Mesenteric fat pad (tissue), 1 donor: ENCODE measurements at regions not wholly inside any gene's neighbourhood (a gene's known extent, or its start where the extent isn't known, plus 50 kb on each side); places are given as distances from the start of the nearest gene placed in this dataset.
"Not testable (repeated sequence)": the region's sequence is repeated elsewhere in the genome, so short reads cannot be mapped to it uniquely, and the experiment has no call there.

Experiments used
- DNase-seq: peaks from one replicate; pipeline ENCODE4 v3.0.0-alpha.2; 2020; ENCODE audit warnings: low spot score
- donor health status: DM: yes; HTN: yes; CAD: no.

DNA sequence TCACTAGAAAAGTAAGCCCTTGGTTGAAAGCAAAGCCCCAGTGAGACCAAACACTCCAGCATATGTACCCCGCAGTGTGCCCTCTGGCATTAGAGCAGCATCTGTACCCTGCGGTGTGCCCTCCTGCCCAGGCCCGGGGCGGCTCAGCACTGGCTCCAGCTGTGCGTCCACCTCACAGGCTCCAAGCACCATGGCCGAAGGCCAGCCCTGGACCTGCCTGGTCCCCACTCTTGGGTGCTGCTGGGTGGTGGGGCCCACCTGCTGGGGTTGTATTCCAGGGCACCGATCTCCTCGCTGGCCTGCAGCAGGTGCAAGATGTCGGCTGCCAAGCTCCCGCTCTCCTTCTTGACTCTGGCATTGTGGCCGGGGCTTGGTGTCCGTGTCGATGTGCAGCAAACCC is 230.2 kb downstream of the TUBA3C start:
- peak; percentile 89 for DNase-seq

GRCh38 chr13:18949970-18950369 is 231.7 kb downstream of the TUBA3C start:
- no peak for DNase-seq

- no peak for DNase-seq
Observed at GRCh38 chr13:18949489-18949761, 232.2 kb downstream of the TUBA3C start.

- DNase-seq: no peak
Observed at GRCh38 chr13:18948664-18949488, 232.7 kb downstream of the TUBA3C start.

DNA sequence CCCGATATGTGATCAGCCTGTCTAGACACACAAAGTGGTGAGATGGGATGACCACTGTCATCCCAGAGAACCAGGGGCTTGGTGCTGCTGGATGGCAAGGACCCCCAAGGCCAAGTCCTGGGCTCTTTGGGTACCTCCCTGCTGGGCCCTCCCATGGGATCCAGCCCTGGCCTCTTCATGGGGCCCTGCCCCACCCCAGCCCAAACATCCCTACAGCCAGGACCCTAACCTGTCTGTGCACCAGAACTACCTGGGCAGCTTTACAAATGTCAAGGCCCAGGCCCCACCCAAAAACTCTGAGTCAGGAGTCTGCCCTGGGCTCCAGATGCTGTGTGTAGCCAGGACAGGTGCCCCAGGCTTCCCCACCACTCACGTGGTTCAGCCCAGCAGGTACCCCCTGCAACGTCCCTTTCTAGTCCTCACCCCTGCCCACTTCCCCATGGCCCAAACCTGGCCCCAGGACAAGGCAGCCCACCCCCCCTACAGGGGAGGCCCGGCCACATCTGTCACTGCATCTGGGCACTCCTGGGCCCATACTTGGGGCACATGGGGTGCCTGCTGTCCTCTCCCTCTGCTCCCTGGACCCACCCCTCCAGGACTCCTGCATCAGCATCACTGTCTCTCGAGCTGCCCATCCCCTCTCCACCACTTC is 233.5 kb downstream of the TUBA3C start:
- DNase-seq: no peak

DNA sequence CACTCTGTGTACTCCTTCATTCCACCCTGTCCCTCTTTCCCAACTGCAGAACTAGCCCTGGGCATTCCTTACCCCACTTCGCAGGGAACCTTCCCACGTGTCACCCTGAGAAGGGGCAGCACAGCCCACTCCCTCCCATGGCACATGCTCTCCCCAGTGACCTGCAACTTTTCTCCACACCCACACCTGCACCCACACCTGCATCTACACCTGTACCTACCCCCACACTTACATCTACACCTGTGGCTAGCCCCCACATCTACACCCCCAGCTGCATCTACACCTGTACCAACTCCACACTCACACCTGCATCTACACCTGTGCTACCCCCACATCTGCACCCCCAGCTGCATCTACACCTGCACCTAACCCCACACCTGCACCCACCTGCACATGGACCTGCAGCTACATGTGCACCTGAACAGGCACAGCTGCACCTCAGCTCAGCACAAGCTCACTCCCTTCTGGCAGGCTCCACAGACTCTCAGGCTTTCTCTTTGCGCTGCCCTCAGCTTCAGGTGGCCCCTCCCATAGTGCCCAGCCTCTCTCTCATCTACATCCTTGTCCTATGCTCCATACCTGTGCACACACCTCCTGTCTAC is 234.1 kb downstream of the TUBA3C start:
- DNase-seq: no peak

- DNase-seq: no peak
Observed at GRCh38 chr13:18946738-18947137, 234.9 kb downstream of the TUBA3C start.

GRCh38 chr13:18944501-18945068 is 237.0 kb downstream of the TUBA3C start:
- no peak for DNase-seq

DNA sequence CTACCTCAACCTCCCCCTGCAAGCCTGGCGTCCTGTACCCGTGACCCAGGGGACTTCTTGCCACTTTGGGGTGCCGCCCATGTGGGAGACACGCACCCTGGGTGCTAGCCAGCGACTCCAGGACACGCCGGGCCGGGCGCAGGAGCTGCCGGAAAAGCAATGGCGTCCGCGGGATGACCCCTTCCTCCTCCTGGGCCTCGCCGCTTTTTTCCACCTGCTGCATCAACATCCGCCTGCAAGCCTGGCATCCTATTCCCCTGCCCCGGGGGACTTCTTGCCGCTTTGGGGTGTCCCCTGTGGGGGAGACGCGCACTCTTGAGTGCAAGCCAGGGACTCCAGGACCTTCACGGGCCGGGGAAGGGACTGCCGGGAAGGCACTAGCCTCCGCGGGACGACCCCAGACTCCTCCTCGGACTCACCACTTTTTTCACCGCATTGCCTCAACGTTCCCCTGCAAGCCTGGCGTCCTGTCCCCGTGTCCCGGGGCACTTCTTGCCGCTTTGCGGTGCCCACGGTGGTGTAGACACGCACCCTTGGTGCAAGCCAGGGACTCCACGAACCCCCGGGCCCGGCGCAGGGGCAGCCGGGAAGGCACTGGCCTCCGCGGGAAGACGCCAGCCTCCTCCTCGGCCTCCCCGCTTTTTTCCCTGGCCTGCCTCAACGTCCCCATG is 237.8 kb downstream of the TUBA3C start:
- DNase-seq: no peak

DNA sequence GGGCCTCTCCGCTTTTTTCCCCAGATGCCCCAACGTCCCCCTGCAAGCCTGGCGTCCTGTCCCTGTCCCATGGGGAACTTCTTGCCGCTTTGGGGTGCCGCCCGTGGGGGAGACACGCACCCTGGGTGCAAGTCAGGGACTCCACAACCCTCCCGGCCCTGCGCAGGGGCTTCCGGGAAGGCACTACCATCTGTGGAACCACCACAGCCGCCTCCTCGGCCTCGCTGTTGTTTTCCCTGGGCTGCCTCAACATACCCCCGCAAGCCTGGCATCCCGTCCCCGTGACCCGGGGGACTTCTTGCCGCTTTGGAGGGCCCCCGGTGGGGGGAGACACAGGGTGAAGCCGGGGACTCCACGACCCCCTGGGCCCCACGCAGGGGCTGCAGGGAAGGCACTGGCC is 238.4 kb downstream of the TUBA3C start:
- no peak for DNase-seq

DNA sequence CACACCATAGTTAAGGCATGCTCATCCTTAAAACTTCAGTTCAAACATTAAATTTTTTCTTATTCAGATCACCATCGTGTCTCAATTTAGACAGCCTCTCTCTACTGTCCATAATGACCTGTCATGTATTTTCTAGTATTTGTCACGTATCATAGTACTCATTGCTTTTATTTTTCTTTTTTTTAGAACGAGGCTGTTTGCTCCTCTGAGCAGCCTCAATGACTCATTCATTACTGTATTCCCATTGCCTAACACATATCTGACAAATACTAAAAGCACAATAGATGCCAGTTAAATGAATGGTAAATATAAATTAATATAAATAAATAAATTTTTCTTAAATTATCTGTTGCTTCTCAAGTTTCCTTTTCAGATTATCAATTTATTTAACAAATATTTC is 245.5 kb downstream of the TUBA3C start:
- no peak for DNase-seq

DNA sequence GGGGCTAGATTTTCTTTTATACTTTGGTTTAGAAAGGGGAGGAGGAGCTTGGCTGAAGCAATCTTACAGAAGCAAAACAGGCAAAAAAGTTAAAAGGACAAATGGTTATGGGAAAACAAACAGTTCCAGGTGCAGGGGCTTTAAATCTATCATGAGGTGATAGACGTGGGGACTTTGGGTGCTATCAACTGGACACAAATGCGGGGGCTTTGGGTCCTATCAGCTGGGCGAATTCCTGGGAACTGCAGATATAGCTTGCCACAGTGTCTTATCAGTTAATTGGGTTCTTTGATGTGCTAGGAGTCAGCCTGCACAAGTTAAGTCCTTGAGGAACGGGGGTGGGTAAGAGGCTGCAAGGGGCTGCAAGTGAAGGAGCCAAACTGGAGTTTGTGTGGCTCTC is 260.6 kb downstream of the TUBA3C start:
- no peak for DNase-seq

DNA sequence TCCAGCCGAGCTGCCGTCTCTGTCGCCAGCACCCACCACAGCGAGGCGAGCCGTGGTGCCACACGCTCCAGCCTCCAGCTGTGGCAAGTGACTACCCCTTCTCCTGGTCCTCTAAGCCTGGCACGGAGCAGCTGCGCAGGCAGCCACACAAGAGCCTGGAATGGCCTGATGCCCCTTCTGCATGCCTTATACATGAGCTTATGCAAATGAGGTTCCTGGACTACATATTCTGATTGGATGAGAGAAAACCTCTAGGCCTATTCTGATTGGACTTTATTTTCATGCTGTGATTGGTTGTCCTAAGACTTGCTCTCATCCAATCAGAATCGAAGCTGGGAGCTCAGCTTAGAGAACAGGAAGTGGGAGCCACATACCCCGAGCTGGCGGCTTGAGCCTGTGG is 276.5 kb downstream of the TUBA3C start:
- not testable (repeated sequence) for DNase-seq

GRCh38 chr13:18895411-18895810 is 286.2 kb downstream of the TUBA3C start:
- not testable (repeated sequence) for DNase-seq

GRCh38 chr13:18891242-18891641 is 290.4 kb downstream of the TUBA3C start:
- DNase-seq: not testable (repeated sequence)

DNA sequence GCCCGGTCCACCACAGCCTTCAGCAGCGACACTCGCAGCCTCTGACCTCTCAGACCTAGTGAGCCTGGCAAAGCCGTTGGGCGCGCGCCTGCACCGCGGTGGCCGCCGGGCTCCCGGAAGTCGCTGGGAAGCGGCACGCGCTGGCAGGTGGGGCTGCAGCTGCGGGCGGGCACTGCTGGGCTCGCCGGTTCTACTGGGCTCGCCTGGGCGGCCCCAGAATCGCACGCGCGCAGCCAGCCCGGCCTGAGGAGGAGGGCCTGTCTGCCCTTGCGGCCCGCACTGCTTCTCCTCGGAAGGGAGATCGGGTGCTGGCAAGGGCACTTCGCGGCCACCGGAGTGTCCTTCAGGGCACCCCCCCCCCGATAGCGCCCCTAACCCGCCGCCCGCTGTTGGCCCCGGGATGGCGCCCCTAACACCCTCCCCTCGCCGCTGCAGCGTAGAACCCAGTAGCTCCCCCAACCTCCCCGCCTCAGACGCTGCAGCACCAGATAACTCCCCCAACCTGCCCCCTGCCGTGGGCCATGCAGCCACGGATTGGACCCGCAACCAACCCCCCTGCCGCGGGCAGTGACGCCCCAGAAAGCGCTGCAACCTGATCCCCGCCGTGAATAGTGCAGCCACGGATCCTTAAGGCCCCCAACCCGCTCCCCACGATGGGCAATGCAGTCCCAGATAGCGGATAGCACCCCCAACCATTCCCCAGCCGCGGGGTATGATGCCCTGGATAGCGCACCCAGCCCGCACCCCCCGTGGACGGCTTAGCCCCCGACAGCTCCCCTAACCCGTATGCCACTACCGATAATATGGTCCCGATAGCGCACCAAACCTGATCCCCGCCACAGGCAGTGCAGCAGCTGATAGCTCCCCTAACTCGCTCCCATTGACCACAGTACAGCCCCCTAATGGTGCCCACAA is 306.5 kb downstream of the TUBA3C start:
- DNase-seq: not testable (repeated sequence)

DNA sequence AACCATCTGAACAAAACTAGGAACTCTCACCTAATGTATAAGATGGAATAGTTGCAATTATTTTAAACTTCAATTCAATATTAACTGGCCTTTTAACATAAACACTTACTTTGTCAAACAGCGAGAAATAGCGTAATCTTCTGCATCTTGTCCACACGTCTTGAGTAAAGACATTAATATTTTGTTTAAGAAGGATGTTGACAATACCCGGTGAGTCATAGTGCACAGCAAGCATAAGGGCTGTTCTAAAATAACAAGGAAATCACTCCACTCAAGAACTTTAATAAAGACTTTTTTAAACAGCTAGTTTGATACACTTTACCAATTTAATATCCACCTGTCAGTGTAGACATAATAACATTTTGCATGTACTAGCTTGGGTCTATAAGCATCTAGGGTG is 311.1 kb downstream of the TUBA3C start:
- DNase-seq: not testable (repeated sequence)

- not testable (repeated sequence) for DNase-seq
Observed at GRCh38 chr13:18869365-18869764, 312.3 kb downstream of the TUBA3C start.

DNA sequence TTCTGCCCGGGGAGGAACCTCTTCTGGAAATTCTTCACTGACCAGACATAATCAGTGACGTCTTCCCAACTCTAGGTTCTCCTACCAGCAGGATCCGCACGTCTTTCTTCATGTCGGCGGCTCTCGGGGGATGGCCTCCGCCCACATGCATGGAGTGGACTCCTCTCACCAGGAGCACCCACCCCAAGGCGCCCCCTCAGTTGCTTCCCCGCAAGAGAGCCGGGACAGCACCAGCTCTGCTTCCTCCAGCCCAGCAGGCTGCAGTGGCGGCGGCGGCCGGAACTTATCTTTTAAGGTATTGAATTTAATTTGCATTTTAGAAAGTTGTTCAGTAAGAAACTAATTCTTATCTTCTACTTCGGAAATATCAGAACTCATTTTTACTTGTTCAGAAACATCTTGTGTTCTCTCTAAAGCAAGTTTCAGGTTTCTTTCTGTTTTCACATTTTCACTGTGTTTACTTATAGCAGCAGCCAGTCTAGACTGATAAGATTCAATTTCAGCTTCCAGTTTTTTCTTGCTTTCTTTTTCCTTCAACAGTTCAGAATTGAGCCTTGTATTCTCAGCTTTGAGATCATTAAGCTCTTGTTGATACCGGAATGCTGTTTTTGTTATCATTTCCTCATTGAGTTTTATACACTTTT is 343.5 kb downstream of the TUBA3C start:
- DNase-seq: not testable (repeated sequence)

- DNase-seq: not testable (repeated sequence)
Observed at GRCh38 chr13:18837179-18837745, 344.4 kb downstream of the TUBA3C start.
